ENCODE measurements at regions not wholly inside any gene's neighbourhood (a gene's known extent, or its start where the extent isn't known, plus 50 kb on each side); places are given as distances from the start of the nearest gene placed in this dataset.

DNA sequence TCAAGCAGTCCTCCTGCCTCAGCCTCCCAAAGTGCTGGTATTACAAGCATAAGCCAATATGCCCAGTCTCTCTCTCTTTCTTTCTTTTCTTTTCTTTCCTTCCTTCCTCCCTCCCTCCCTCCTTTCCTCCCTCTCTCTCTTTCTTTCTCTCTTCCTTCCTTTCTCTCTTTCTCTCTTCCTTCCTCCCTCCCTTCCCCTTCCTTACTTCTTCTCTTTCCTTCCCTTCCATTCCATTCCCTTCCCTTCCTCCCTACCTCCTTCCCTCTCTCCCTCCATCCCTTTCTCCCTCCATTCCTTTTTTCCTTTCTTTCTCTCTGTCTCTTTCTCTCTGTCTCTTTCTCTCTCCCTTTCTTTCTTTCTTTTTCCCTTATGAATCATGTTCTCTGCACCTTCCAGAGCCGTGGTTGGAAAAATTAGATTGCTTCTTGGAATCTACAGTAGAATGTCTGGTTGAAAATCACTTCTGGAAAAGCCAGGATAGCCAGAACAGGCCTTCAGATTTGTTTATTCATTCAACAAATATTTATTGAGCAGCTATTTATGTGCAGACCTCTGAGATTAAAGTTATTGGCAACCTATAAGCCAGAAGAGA lies 68.4 kb upstream of the ARHGAP5 start:
- dilution Hi-C loops (cut with HindIII; ENCODE audit: low sequenced_read_pairs, unreplicated experiment), result no loop called here
- POLR2A ChIA-PET (ENCODE audit: unreplicated experiment), result no interaction called here
- intact Hi-C loops (cut with micrococcal nuclease), result no loop called here

More for the DNA sequence above, 68.4 kb upstream of the ARHGAP5 start:
- CTCF ChIA-PET, result interaction anchor here (1.0 kb wide), 1 partner anchor 17 kb away, joined by 3 read pairs; no protein-coding TSS in a partner anchor
- no peak overlapping the region for H2AK9ac ChIP-seq (replicated peaks; ENCODE audit: low read depth, low read length, poor library complexity)
- no peaks in the 10 kb centered on the region for H3K36me3 ChIP-seq (ENCODE audit: control insufficient read depth, insufficient read depth, low read length)
- no peak overlapping the region for H3K27ac ChIP-seq (ENCODE audit: insufficient read depth, low read length)
- no peaks in the 10 kb centered on the region for H3K79me1 ChIP-seq (ENCODE audit: low read depth in 1 of 2, low read length in 2 of 2)
- H3K56ac ChIP-seq (ENCODE audit: extremely low read depth, insufficient read depth, low read length), result no peak overlapping the region
- DNase-seq (no peak), ATAC-seq (ENCODE audit: low read depth) (no peak)
- H2AFZ ChIP-seq (replicated peaks; ENCODE audit: low read length, poor library complexity), result no peak overlapping the region
- in situ Hi-C loops (cut with MboI; ENCODE audit: low sequenced_read_pairs), result no loop called here
- no peak overlapping the region for H2BK5ac ChIP-seq (ENCODE audit: low read depth, low read length, poor library complexity, severe bottlenecking)
- no peak overlapping the region for H3K4me3 ChIP-seq (ENCODE audit: insufficient read depth, low read depth, low read length)
- H4K5ac ChIP-seq (ENCODE audit: low read depth, low read length), result no peak overlapping the region
- no peak overlapping the region for H2BK20ac ChIP-seq (ENCODE audit: low read depth, low read length)
- no TSS peak for BruUV-seq (replicated peaks)
- no peak overlapping the region for H3K4ac ChIP-seq (ENCODE audit: low read depth, low read length)
- no peak overlapping the region for H3K14ac ChIP-seq (replicated peaks; ENCODE audit: low read depth, low read length)
- no peaks in the 10 kb centered on the region for H3K9me3 ChIP-seq (ENCODE audit: control insufficient read depth, insufficient read depth, low read length)
- no peak overlapping the region for H2BK15ac ChIP-seq (ENCODE audit: low read depth, low read length)
- H4K8ac ChIP-seq (ENCODE audit: low read depth in 2 of 2, low read length in 2 of 2), result no peak overlapping the region
- no peak overlapping the region for H3K9ac ChIP-seq (ENCODE audit: low read depth, low read length)
- H4K91ac ChIP-seq (ENCODE audit: insufficient read depth, low read depth, low read length), result no peak overlapping the region
- WGBS, 2 experiments (ENCODE audit: extremely low coverage in 2 of 2, insufficient read length in 1 of 2), result no CpG with 5 or more reads among the region's 1 CpG
- peaks cover 2% of the 10 kb centered on the region; the same call in 1 of the 2 replicates for H3K4me1 ChIP-seq (ENCODE audit: control insufficient read depth, insufficient read depth, low read length)
- no peaks in the 10 kb centered on the region for H4K20me1 ChIP-seq (ENCODE audit: insufficient read depth, low read length)
- H3K18ac ChIP-seq (ENCODE audit: low read depth, low read length), result no peak overlapping the region
- H3K9me1 ChIP-seq (ENCODE audit: insufficient read depth, low read length), result no peaks in the 10 kb centered on the region
- H3K23ac ChIP-seq (ENCODE audit: low read depth, low read length), result no peak overlapping the region
- no peak overlapping the region for H3K4me2 ChIP-seq (ENCODE audit: low read depth, low read length)
- no peak overlapping the region for H2AK5ac ChIP-seq (ENCODE audit: low read depth, low read length)
- H2BK120ac ChIP-seq (ENCODE audit: low read depth, low read length), result no peak overlapping the region
- no peak for TF ChIP-seq MXI1 (IDR thresholded peaks at IDR 0.05; ENCODE audit: borderline replicate concordance, low read depth, low read length)
- no peaks in the 10 kb centered on the region for H3K27me3 ChIP-seq (ENCODE audit: control insufficient read depth, insufficient read depth, low read length)
